NB4 (cell line): ENCODE measurements at regions not wholly inside any gene's neighbourhood (a gene's known extent, or its start where the extent isn't known, plus 50 kb on each side); places are given as distances from the start of the nearest gene placed in this dataset.

Experiments
- CTCF ChIP-seq: IDR thresholded peaks from one replicate; pipeline ENCODE4 v1.5.1; 2012; ENCODE audit warnings: low read depth, low read length
- MYC ChIP-seq: IDR thresholded peaks from 2 replicates; pipeline ENCODE4 v1.6.1; 2011; ENCODE audit warnings: low read depth, low read length
- POLR2A ChIP-seq: IDR thresholded peaks from 2 replicates; pipeline ENCODE4 v1.6.1; 2011; ENCODE audit warnings: mild to moderate bottlenecking; ENCODE audit not compliant: insufficient read length; ENCODE audit errors: extremely low read depth

- TF ChIP-seq MYC (no peak), CTCF (no peak), POLR2A (no peak)
These were observed 85.8 kb downstream of the TFPI2 start for GRCh38 chr7:93804726-93805125.
